K562 (cell line): ENCODE measurements at regions not wholly inside any gene's neighbourhood (a gene's known extent, or its start where the extent isn't known, plus 50 kb on each side); places are given as distances from the start of the nearest gene placed in this dataset.

Experiments used
- GTF2A2 ChIP-seq: IDR thresholded peaks from 2 replicates; pipeline ENCODE4 v1.6.1; 2016; ENCODE audit warnings: mild to moderate bottlenecking, missing genetic modification characterization, missing compliant biosample characterization
- MECOM ChIP-seq: fragments of 250-450 bp; sonication (Bioruptor Pico); IDR thresholded peaks from 2 replicates; pipeline ENCODE4 v1.8.0; 2022; ENCODE audit warnings: inconsistent platforms
- TF ChIP-seq, protein P1 (sequence below): fragments of 200-800 bp; sonication (Bioruptor generic); IDR thresholded peaks from 2 replicates; pipeline ENCODE4 v1.6.1; 2016; ENCODE audit warnings: missing genetic modification characterization, missing compliant biosample characterization
- TF ChIP-seq, protein P2 (sequence below), 3 experiments: fragments of 200-800 bp in 1 of 3; fragments of 250-450 bp in 1 of 3; fragments of 450-650 bp in 1 of 3; sonication (Bioruptor Pico) in 1 of 3; sonication (Bioruptor generic) in 1 of 3; formaldehyde crosslinking in 1 of 3; IDR thresholded peaks; 2 replicates each; pipeline versions ENCODE4 v1.6.1 to v1.8.0; 2016 to 2022; ENCODE audit warnings: mild to moderate bottlenecking in 2 of 3, missing genetic modification characterization in 2 of 3, missing compliant biosample characterization in 1 of 3, moderate library complexity in 1 of 3
- TF ChIP-seq, protein P3 (sequence below), 2 experiments: IDR thresholded peaks in 1 of 2; conservative IDR thresholded peaks in 1 of 2; 2 replicates each; pipeline ENCODE4 v1.6.1; 2016; ENCODE audit warnings: low read depth in 2 of 2, mild to moderate bottlenecking in 1 of 2, missing compliant biosample characterization in 1 of 2, missing genetic modification characterization in 1 of 2, moderate library complexity in 1 of 2

- TF ChIP-seq, protein P1, sequence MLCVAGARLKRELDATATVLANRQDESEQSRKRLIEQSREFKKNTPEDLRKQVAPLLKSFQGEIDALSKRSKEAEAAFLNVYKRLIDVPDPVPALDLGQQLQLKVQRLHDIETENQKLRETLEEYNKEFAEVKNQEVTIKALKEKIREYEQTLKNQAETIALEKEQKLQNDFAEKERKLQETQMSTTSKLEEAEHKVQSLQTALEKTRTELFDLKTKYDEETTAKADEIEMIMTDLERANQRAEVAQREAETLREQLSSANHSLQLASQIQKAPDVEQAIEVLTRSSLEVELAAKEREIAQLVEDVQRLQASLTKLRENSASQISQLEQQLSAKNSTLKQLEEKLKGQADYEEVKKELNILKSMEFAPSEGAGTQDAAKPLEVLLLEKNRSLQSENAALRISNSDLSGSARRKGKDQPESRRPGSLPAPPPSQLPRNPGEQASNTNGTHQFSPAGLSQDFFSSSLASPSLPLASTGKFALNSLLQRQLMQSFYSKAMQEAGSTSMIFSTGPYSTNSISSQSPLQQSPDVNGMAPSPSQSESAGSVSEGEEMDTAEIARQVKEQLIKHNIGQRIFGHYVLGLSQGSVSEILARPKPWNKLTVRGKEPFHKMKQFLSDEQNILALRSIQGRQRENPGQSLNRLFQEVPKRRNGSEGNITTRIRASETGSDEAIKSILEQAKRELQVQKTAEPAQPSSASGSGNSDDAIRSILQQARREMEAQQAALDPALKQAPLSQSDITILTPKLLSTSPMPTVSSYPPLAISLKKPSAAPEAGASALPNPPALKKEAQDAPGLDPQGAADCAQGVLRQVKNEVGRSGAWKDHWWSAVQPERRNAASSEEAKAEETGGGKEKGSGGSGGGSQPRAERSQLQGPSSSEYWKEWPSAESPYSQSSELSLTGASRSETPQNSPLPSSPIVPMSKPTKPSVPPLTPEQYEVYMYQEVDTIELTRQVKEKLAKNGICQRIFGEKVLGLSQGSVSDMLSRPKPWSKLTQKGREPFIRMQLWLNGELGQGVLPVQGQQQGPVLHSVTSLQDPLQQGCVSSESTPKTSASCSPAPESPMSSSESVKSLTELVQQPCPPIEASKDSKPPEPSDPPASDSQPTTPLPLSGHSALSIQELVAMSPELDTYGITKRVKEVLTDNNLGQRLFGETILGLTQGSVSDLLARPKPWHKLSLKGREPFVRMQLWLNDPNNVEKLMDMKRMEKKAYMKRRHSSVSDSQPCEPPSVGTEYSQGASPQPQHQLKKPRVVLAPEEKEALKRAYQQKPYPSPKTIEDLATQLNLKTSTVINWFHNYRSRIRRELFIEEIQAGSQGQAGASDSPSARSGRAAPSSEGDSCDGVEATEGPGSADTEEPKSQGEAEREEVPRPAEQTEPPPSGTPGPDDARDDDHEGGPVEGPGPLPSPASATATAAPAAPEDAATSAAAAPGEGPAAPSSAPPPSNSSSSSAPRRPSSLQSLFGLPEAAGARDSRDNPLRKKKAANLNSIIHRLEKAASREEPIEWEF = peak; percentile 1; the same call in 1 of the 2 replicates
- TF ChIP-seq MECOM (CRISPR knock-in tag) (no peak), GTF2A2 (tag) (no peak)
- TF ChIP-seq, protein P2, sequence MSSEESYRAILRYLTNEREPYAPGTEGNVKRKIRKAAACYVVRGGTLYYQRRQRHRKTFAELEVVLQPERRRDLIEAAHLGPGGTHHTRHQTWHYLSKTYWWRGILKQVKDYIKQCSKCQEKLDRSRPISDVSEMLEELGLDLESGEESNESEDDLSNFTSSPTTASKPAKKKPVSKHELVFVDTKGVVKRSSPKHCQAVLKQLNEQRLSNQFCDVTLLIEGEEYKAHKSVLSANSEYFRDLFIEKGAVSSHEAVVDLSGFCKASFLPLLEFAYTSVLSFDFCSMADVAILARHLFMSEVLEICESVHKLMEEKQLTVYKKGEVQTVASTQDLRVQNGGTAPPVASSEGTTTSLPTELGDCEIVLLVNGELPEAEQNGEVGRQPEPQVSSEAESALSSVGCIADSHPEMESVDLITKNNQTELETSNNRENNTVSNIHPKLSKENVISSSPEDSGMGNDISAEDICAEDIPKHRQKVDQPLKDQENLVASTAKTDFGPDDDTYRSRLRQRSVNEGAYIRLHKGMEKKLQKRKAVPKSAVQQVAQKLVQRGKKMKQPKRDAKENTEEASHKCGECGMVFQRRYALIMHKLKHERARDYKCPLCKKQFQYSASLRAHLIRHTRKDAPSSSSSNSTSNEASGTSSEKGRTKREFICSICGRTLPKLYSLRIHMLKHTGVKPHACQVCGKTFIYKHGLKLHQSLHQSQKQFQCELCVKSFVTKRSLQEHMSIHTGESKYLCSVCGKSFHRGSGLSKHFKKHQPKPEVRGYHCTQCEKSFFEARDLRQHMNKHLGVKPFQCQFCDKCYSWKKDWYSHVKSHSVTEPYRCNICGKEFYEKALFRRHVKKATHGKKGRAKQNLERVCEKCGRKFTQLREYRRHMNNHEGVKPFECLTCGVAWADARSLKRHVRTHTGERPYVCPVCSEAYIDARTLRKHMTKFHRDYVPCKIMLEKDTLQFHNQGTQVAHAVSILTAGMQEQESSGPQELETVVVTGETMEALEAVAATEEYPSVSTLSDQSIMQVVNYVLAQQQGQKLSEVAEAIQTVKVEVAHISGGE (CRISPR knock-in tag; IDR thresholded peaks at IDR 0.05) = peak in 1 of 3 experiments; percentile 89; a peak in 2 of 6 replicates
- TF ChIP-seq, protein P3, sequence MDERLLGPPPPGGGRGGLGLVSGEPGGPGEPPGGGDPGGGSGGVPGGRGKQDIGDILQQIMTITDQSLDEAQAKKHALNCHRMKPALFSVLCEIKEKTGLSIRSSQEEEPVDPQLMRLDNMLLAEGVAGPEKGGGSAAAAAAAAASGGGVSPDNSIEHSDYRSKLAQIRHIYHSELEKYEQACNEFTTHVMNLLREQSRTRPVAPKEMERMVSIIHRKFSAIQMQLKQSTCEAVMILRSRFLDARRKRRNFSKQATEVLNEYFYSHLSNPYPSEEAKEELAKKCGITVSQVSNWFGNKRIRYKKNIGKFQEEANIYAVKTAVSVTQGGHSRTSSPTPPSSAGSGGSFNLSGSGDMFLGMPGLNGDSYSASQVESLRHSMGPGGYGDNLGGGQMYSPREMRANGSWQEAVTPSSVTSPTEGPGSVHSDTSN (CRISPR knock-in tag; IDR thresholded peaks at IDR 0.05; ENCODE audit: low read depth) = no peak
- TF ChIP-seq, protein P3 (tag; conservative IDR thresholded peaks at IDR 0.05; ENCODE audit: low read depth) = 0 out of 2 replicates have a peak, but pooled peaks have one; percentile 1
- TF ChIP-seq, all 486 proteins: peak for 3
Measured at GRCh38 chr20:53764415-53764800, 170.8 kb upstream of the ZNF217 start (continued).
